ENCODE measurements at regions not wholly inside any gene's neighbourhood (a gene's known extent, or its start where the extent isn't known, plus 50 kb on each side); places are given as distances from the start of the nearest gene placed in this dataset.
"Not testable (repeated sequence)": the region's sequence is repeated elsewhere in the genome, so short reads cannot be mapped to it uniquely, and the experiment has no call there.

DNA sequence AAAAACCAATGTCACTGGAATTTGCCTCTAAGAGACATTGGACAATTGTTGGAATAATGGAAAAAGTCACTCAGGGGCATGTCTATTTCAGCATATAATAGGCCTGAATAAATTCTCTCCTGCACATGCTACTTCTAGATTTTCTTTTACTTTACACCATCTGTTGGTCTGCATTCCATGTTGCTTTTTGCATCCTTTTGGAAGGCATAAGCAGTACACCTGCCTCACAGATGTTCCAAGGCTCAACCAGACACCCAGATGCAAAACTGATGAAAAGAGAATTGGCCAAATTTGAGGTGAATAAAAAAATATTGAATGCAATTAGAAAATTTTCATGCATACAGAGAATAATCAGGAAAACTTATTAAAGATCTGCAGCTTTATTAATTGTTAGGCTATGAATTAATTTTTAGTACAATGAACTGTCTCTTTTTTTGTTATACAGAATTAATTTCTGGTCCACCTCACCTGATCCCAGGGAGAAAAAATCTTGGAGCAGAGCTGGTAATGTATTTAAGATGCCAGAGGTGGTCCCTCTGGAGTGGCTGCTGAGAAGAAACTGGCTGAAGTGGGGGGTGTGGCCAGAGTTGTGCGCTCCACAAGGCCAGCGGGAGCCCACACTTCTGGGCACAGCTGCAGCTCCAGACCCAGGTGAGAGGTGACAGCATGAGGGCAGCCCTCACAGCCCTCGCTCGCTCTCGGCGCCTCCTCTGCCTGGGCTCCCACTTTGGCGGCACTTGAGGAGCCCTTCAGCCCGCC lies 778.6 kb downstream of the CDH11 start:
- no peak for DNase-seq (ENCODE audit: low spot score)
- no peak for ATAC-seq (ENCODE audit: low FRiP score)
- TF ChIP-seq CTCF (IDR thresholded peaks at IDR 0.05), result no peak

- ATAC-seq (ENCODE audit: low FRiP score); DNase-seq (ENCODE audit: low spot score): not testable (repeated sequence)
These were observed 780.5 kb downstream of the CDH11 start for GRCh38 chr16:64341336-64341735.

DNA sequence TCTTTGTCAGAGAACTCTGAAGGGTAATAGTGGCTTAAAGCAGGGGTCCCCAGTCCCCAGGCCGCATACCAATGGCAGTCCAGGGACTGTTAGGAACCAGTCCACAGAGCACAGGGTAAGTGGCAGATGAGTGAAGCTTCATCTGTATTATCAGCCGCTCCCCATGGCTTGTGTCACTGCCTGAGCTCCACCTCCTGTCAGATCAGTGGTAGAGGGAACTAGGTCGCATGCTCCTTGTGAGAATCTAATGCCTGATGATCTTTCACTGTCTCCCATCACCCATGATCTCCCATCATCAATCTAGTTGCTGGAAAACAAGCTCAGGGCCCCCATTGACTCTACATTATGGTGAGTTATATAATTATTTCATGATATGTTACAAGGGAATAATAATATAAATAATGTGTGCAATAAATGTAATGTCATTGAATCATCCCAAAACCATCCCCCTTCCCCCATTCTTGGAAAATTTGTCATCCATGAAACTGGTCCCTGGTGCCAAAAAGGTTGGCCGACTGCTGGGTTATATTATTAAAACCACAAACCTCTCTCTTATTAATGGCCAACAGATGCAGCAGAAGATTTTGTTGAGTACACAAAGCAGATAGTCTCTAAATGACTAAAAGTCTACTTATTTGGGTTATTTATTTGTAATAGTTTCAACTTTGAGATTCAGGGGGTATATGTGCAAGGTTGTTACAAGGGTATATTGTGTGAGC lies 782.7 kb downstream of the CDH11 start:
- TF ChIP-seq CTCF (IDR thresholded peaks at IDR 0.05), result no peak
- DNase-seq (ENCODE audit: low spot score), result no peak
- ATAC-seq (ENCODE audit: low FRiP score), result no peak

GRCh38 chr16:64321881-64322280 lies 800.0 kb downstream of the CDH11 start:
- no peak for DNase-seq (ENCODE audit: low spot score)
- ATAC-seq (ENCODE audit: low FRiP score), result no peak
- TF ChIP-seq CTCF (IDR thresholded peaks at IDR 0.05), result no peak

- ATAC-seq (ENCODE audit: low FRiP score), result no peak
- no peak for TF ChIP-seq CTCF (IDR thresholded peaks at IDR 0.05)
- no peak for DNase-seq (ENCODE audit: low spot score)
These were observed 800.8 kb downstream of the CDH11 start for GRCh38 chr16:64321066-64321465.

DNA sequence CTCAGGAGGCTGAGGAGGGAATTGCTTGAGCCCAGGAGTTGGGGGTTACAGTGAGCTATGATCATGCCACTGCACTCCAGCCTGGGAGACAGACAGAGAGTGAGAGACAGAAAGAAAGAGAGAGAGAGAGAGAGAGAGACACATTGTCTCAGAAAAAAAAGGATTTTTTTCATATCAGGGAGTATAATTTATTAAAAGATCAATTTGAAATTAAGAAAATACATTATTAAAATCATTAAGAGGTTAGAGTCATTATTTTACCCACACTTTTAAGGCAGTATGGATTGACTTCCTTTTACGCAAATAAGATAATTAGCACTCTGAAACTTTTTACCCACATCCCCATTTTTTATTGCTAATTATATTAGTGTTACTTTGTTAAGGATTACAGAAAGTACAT lies 804.3 kb downstream of the CDH11 start:
- TF ChIP-seq CTCF (IDR thresholded peaks at IDR 0.05), result no peak
- ATAC-seq (ENCODE audit: low FRiP score) (no peak), DNase-seq (ENCODE audit: low spot score) (no peak)

DNA sequence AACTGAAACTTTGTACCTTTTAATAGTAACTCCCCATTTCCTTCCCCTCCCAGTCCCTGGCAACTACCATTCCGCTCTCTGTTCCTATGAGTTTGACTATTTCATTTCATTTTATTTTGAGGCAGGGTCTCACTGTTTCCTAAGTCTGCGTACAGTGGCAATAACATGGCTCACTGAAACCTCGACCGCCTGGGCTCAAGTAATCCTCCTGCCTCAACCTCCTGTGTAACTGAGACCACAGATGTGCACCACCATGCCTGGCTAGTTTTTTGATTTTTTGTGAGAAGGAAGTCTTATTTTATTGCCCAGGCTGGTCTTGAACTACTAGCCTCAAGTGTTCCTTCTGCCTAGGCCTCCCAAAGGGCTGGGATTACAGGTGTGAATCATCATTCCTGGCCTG lies 808.1 kb downstream of the CDH11 start:
- ATAC-seq (ENCODE audit: low FRiP score) (no peak), DNase-seq (ENCODE audit: low spot score) (no peak)
- no peak for TF ChIP-seq CTCF (IDR thresholded peaks at IDR 0.05)

Data from omental fat pad (tissue), 3 donors.